ENCODE measurements at regions not wholly inside any gene's neighbourhood (a gene's known extent, or its start where the extent isn't known, plus 50 kb on each side); places are given as distances from the start of the nearest gene placed in this dataset.

DNA sequence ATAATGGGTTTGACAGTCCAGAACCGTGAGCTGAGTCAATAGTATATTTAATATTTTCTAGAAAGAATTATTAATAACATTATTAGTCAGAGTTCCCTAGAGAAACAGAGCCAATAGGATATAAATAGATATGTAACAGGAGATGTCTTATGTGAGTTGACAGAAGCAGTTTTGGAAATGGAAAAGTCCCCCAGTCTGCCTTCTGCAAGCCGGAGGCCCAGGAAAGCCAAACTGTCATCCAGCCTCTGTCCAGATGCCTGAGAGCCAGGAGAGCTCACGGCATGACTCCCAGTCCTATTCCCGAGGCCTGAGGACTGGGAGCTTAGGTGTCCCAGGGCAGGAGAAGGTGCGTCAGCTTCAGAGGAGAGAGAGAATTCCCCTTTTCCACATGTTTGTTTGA, 286.4 kb upstream of the ADARB2 start:
- Histone ChIP-seq H3K4me3 (ENCODE audit: insufficient read depth, low read length) (no peak overlapping the region), H3K79me2 (ENCODE audit: insufficient read depth, low read length) (no peaks in the 10 kb centered on the region), H2AFZ (ENCODE audit: low read length) (no peak overlapping the region), H3K4me2 (ENCODE audit: insufficient read depth, low read length) (no peak overlapping the region), H4K20me1 (ENCODE audit: insufficient read depth, low read length) (no peaks in the 10 kb centered on the region), H3K9me3 (ENCODE audit: low read depth, low read length) (peaks cover 3% of the 10 kb centered on the region), H3K36me3 (ENCODE audit: insufficient read depth, low read length) (no peaks in the 10 kb centered on the region), H3K27me3 (ENCODE audit: insufficient read depth, low read length) (no peaks in the 10 kb centered on the region), H3K27ac (ENCODE audit: low read depth, low read length) (no peak overlapping the region), H3K4me1 (ENCODE audit: insufficient read depth, low read length) (no peaks in the 10 kb centered on the region)
- TF ChIP-seq, protein P1, sequence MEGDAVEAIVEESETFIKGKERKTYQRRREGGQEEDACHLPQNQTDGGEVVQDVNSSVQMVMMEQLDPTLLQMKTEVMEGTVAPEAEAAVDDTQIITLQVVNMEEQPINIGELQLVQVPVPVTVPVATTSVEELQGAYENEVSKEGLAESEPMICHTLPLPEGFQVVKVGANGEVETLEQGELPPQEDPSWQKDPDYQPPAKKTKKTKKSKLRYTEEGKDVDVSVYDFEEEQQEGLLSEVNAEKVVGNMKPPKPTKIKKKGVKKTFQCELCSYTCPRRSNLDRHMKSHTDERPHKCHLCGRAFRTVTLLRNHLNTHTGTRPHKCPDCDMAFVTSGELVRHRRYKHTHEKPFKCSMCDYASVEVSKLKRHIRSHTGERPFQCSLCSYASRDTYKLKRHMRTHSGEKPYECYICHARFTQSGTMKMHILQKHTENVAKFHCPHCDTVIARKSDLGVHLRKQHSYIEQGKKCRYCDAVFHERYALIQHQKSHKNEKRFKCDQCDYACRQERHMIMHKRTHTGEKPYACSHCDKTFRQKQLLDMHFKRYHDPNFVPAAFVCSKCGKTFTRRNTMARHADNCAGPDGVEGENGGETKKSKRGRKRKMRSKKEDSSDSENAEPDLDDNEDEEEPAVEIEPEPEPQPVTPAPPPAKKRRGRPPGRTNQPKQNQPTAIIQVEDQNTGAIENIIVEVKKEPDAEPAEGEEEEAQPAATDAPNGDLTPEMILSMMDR (IDR thresholded peaks at IDR 0.05; ENCODE audit: extremely low read depth, low read depth, low read length), result no peak
- DNase-seq (ENCODE audit: insufficient read length, low spot score, missing footprints), result no peak

DNA sequence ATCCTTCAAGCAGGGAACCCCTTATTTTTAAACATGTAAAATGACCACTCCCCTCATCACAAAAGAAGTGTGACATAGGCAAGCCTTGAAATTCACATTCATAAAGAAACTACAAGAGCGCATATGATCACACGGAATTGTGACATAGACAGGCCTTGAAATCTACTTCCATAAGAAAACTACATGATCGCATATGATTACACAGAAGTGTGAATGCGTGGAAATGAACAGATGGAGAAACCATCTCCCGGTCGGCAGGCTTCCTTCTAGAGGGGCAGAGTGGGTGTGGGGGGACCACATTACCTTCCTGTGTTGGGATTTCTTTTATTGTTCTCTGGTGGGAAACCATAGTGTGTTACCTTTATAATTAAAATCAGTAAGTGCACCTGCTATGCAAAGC, 285.1 kb upstream of the ADARB2 start:
- H3K4me3 ChIP-seq (ENCODE audit: insufficient read depth, low read length), result no peak overlapping the region
- H3K4me1 ChIP-seq (ENCODE audit: insufficient read depth, low read length), result no peaks in the 10 kb centered on the region
- no peak overlapping the region for H2AFZ ChIP-seq (ENCODE audit: low read length)
- H3K36me3 ChIP-seq (ENCODE audit: insufficient read depth, low read length), result no peaks in the 10 kb centered on the region
- DNase-seq (ENCODE audit: insufficient read length, low spot score, missing footprints), result no peak
- TF ChIP-seq, protein P1 (IDR thresholded peaks at IDR 0.05; ENCODE audit: extremely low read depth, low read depth, low read length), result no peak
- no peaks in the 10 kb centered on the region for H3K27me3 ChIP-seq (ENCODE audit: insufficient read depth, low read length)
- H3K27ac ChIP-seq (ENCODE audit: low read depth, low read length), result no peak overlapping the region
- H3K4me2 ChIP-seq (ENCODE audit: insufficient read depth, low read length), result no peak overlapping the region
- H3K9me3 ChIP-seq (ENCODE audit: low read depth, low read length), result peaks cover 3% of the 10 kb centered on the region
- H4K20me1 ChIP-seq (ENCODE audit: insufficient read depth, low read length), result no peaks in the 10 kb centered on the region
- H3K79me2 ChIP-seq (ENCODE audit: insufficient read depth, low read length), result no peaks in the 10 kb centered on the region

DNA sequence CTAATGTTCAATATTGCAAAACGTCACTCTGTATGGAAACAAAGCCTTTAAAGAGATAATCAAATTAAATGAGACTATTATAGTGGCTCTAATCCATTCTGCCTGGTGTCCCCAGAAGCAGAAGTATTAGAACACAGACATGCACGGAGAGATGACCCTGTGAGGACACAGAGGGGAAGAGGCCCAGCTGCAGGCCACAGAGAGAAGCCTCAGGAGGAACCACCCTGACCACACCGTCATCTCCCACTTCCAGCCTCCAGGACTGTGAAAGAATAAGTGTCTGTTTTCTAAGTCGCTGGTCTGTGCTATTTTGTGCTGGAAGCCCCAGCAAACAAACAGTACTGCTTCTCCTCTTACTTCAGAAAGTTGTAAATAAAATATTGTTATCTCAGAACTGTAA, 283.5 kb upstream of the ADARB2 start:
- Histone ChIP-seq H3K4me3 (ENCODE audit: insufficient read depth, low read length) (no peak overlapping the region), H3K4me2 (ENCODE audit: insufficient read depth, low read length) (no peak overlapping the region), H3K79me2 (ENCODE audit: insufficient read depth, low read length) (no peaks in the 10 kb centered on the region), H3K4me1 (ENCODE audit: insufficient read depth, low read length) (no peaks in the 10 kb centered on the region), H3K36me3 (ENCODE audit: insufficient read depth, low read length) (no peaks in the 10 kb centered on the region), H4K20me1 (ENCODE audit: insufficient read depth, low read length) (no peaks in the 10 kb centered on the region), H3K9me3 (ENCODE audit: low read depth, low read length) (peaks cover 3% of the 10 kb centered on the region), H3K27me3 (ENCODE audit: insufficient read depth, low read length) (no peaks in the 10 kb centered on the region), H3K27ac (ENCODE audit: low read depth, low read length) (no peak overlapping the region), H2AFZ (ENCODE audit: low read length) (no peak overlapping the region)
- no peak for DNase-seq (ENCODE audit: insufficient read length, low spot score, missing footprints)
- TF ChIP-seq, protein P1 (IDR thresholded peaks at IDR 0.05; ENCODE audit: extremely low read depth, low read depth, low read length), result no peak

DNA sequence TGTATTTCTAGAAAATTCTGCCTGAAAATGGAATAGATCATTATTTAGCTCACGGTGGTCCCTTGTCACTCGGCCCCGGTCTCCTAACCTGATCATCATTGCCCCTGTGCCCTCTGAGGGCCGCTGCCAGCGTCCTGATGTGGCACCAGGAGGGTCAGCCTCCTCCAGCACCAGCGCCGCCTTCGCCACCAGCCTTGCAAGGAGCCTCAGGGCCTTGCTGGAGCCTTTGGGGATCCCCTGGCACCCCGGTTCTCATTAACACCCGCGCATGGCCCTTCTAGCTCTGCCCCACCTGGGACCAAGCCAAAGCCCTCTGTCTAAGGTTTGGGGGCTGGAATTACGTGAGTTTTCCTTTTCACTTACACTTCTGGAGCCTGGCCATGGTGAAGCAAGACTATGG, 282.5 kb upstream of the ADARB2 start:
- Histone ChIP-seq H4K20me1 (ENCODE audit: insufficient read depth, low read length) (no peaks in the 10 kb centered on the region), H3K4me3 (ENCODE audit: insufficient read depth, low read length) (no peak overlapping the region), H3K36me3 (ENCODE audit: insufficient read depth, low read length) (no peaks in the 10 kb centered on the region), H3K79me2 (ENCODE audit: insufficient read depth, low read length) (no peaks in the 10 kb centered on the region), H3K27ac (ENCODE audit: low read depth, low read length) (no peak overlapping the region), H3K4me2 (ENCODE audit: insufficient read depth, low read length) (no peak overlapping the region), H3K4me1 (ENCODE audit: insufficient read depth, low read length) (no peaks in the 10 kb centered on the region), H3K9me3 (ENCODE audit: low read depth, low read length) (peaks cover 3% of the 10 kb centered on the region), H3K27me3 (ENCODE audit: insufficient read depth, low read length) (no peaks in the 10 kb centered on the region), H2AFZ (ENCODE audit: low read length) (no peak overlapping the region)
- DNase-seq (ENCODE audit: insufficient read length, low spot score, missing footprints), result no peak
- TF ChIP-seq, protein P1 (IDR thresholded peaks at IDR 0.05; ENCODE audit: extremely low read depth, low read depth, low read length), result no peak

Data from osteoblast (primary cell).